H9 (cell line): ENCODE measurements at regions not wholly inside any gene's neighbourhood (a gene's known extent, or its start where the extent isn't known, plus 50 kb on each side); places are given as distances from the start of the nearest gene placed in this dataset.

ENCODE experiments used
- DNase-seq: peaks from one replicate; pipeline ENCODE4 v3.0.0-alpha.2; 2017
- H2AFZ ChIP-seq: one replicate; pipeline ENCODE4 v1.6.1; 2013; ENCODE audit warnings: mild to moderate bottlenecking, low read length, control low read depth, moderate library complexity
- H2AK5ac ChIP-seq: 2 replicates; pipeline ENCODE4 v1.6.1; 2013; ENCODE audit warnings: low read length, control low read depth, mixed read lengths; ENCODE audit not compliant: insufficient read length
- H2BK120ac ChIP-seq: one replicate; pipeline ENCODE4 v1.6.1; 2013; ENCODE audit warnings: low read depth, mild to moderate bottlenecking, low read length, control low read depth, inconsistent platforms; ENCODE audit not compliant: poor library complexity, severe bottlenecking
- H2BK12ac ChIP-seq: 2 replicates; pipeline ENCODE4 v1.6.1; 2013; ENCODE audit warnings: low read length, control low read depth, mixed read lengths, low read depth; ENCODE audit not compliant: insufficient read length
- H2BK15ac ChIP-seq: 2 replicates; pipeline ENCODE4 v1.6.1; 2013; ENCODE audit warnings: low read depth, low read length, control low read depth
- H2BK20ac ChIP-seq: one replicate; pipeline ENCODE4 v1.6.1; 2013; ENCODE audit warnings: low read depth, mild to moderate bottlenecking, low read length, control low read depth, inconsistent platforms; ENCODE audit not compliant: poor library complexity, severe bottlenecking
- H2BK5ac ChIP-seq: 2 replicates; pipeline ENCODE4 v1.6.1; 2013; ENCODE audit warnings: low read length, control low read depth, mixed read lengths; ENCODE audit not compliant: insufficient read length
- H3K14ac ChIP-seq: 2 replicates; pipeline ENCODE4 v1.6.1; 2013; ENCODE audit warnings: low read length, control low read depth; ENCODE audit not compliant: insufficient read depth
- H3K18ac ChIP-seq: 2 replicates; pipeline ENCODE4 v1.6.1; 2013; ENCODE audit warnings: low read depth, mild to moderate bottlenecking, mixed read lengths, low read length, control low read depth; ENCODE audit not compliant: insufficient read length
- H3K23ac ChIP-seq: 2 replicates; pipeline ENCODE4 v1.6.1; 2013; ENCODE audit warnings: low read length, control low read depth, mixed read lengths, low read depth; ENCODE audit not compliant: insufficient read length
- H3K23me2 ChIP-seq: 2 replicates; pipeline ENCODE4 v1.6.1; 2013; ENCODE audit warnings: low read depth, mild to moderate bottlenecking, mixed read lengths, low read length, control low read depth; ENCODE audit not compliant: insufficient read length, poor library complexity, severe bottlenecking
- H3K27ac ChIP-seq: 2 replicates; pipeline ENCODE4 v1.5.1; 2013; ENCODE audit warnings: low read length, control low read depth, mixed read lengths, low read depth; ENCODE audit not compliant: insufficient read length
- H3K27me3 ChIP-seq: 2 replicates; pipeline ENCODE4 v1.6.1; 2013; ENCODE audit warnings: low read length, control low read depth, inconsistent platforms; ENCODE audit not compliant: insufficient read depth
- H3K4ac ChIP-seq: 2 replicates; pipeline ENCODE4 v1.6.1; 2013; ENCODE audit warnings: low read depth, mild to moderate bottlenecking, control low read depth, inconsistent platforms, low read length, moderate library complexity
- H3K4me1 ChIP-seq: 2 replicates; pipeline ENCODE4 v1.6.1; 2013; ENCODE audit warnings: low read length, control low read depth, inconsistent platforms; ENCODE audit not compliant: insufficient read depth
- H3K4me2 ChIP-seq: 2 replicates; pipeline ENCODE4 v1.6.1; 2013; ENCODE audit warnings: low read length, control low read depth, mixed read lengths; ENCODE audit not compliant: insufficient read length, insufficient read depth
- H3K56ac ChIP-seq: 2 replicates; pipeline ENCODE4 v1.6.1; 2013; ENCODE audit warnings: low read depth, mild to moderate bottlenecking, mixed read lengths, low read length, control low read depth; ENCODE audit not compliant: insufficient read length
- H3K79me1 ChIP-seq: 2 replicates; pipeline ENCODE4 v1.6.1; 2013; ENCODE audit warnings: low read depth, mild to moderate bottlenecking, moderate library complexity, low read length, control low read depth, inconsistent platforms; ENCODE audit not compliant: insufficient read depth, poor library complexity, severe bottlenecking
- H3K79me2 ChIP-seq: 2 replicates; pipeline ENCODE4 v1.6.1; 2013; ENCODE audit warnings: low read length, control low read depth, inconsistent platforms; ENCODE audit not compliant: insufficient read depth
- H3K9ac ChIP-seq: 2 replicates; pipeline ENCODE4 v1.6.1; 2013; ENCODE audit warnings: low read length, control low read depth, mixed read lengths; ENCODE audit not compliant: insufficient read length; ENCODE audit errors: extremely low read depth
- H3K9me3 ChIP-seq: one replicate; pipeline ENCODE4 v1.6.1; 2013; ENCODE audit warnings: low read depth, low read length, inconsistent platforms; ENCODE audit not compliant: control insufficient read depth
- H3T11ph ChIP-seq: one replicate; pipeline ENCODE4 v1.6.1; 2013; ENCODE audit warnings: mild to moderate bottlenecking, low read length, control low read depth, inconsistent platforms
- H4K20me1 ChIP-seq: one replicate; pipeline ENCODE4 v1.6.1; 2013; ENCODE audit not compliant: control insufficient read depth, insufficient read length, insufficient read depth
- H4K5ac ChIP-seq: 2 replicates; pipeline ENCODE4 v1.6.1; 2013; ENCODE audit warnings: low read depth, mild to moderate bottlenecking, mixed read lengths, low read length, control low read depth; ENCODE audit not compliant: insufficient read length
- H4K8ac ChIP-seq: replicated peaks from 2 replicates; pipeline ENCODE4 v1.6.1; 2013; ENCODE audit warnings: low read length, control low read depth, mixed read lengths, low read depth; ENCODE audit not compliant: insufficient read length
- H4K91ac ChIP-seq: 2 replicates; pipeline ENCODE4 v1.6.1; 2013; ENCODE audit warnings: low read depth, mild to moderate bottlenecking, moderate library complexity, mixed read lengths, low read length, control low read depth; ENCODE audit not compliant: insufficient read length
- H3K27ac Mint-ChIP-seq, 3 experiments: 2 replicates in 2 of 3; 3 replicates in 1 of 3; pipeline ENCODE4 v1.8.0; 2020 to 2021; ENCODE audit warnings: mixed read lengths in 3 of 3, mild to moderate bottlenecking in 1 of 3, moderate library complexity in 1 of 3
- H3K27me3 Mint-ChIP-seq: 2 replicates; pipeline ENCODE4 v1.8.0; 2021; ENCODE audit warnings: low read depth, mild to moderate bottlenecking, moderate library complexity, mixed read lengths
- H3K36me3 Mint-ChIP-seq, 3 experiments: 2 replicates in 2 of 3; 3 replicates in 1 of 3; pipeline ENCODE4 v1.8.0; 2020 to 2021; ENCODE audit warnings: low read depth in 3 of 3, mixed read lengths in 3 of 3; ENCODE audit not compliant: insufficient read depth in 1 of 3
- H3K4me1 Mint-ChIP-seq, 2 experiments: 2 replicates each; pipeline ENCODE4 v1.8.0; 2020; ENCODE audit warnings: mixed read lengths in 2 of 2
- H3K4me3 Mint-ChIP-seq, 2 experiments: 2 replicates in 1 of 2; 3 replicates in 1 of 2; pipeline ENCODE4 v1.8.0; 2020 to 2021; ENCODE audit warnings: mild to moderate bottlenecking in 2 of 2, mixed read lengths in 2 of 2, moderate library complexity in 1 of 2
- H3K9me3 Mint-ChIP-seq, 2 experiments: 2 replicates in 1 of 2; 3 replicates in 1 of 2; pipeline ENCODE4 v1.8.0; 2020; ENCODE audit warnings: mild to moderate bottlenecking in 2 of 2, mixed read lengths in 2 of 2, moderate library complexity in 1 of 2
- CTCF ChIP-seq: fragments of 200-600 bp; sonication (generic); conservative IDR thresholded peaks from 3 replicates; pipeline ENCODE4 v1.8.0; 2021; ENCODE audit warnings: antibody characterized with exemption, mild to moderate bottlenecking
- WGBS: extraction: QIAGEN DNeasy Blood & Tissue Kit; methylation state at CpG from one replicate; pipeline ENCODE4 v1.1.7; 2013; ENCODE audit warnings: missing lambda C conversion rate, low lambda C conversion rate, mixed read lengths; ENCODE audit not compliant: insufficient read length; ENCODE audit errors: extremely low coverage; 5-methylcytosine and 5-hydroxymethylcytosine counted together

GRCh38 chr7:145633513-145633912 is 483.1 kb upstream of the CNTNAP2 start:
- Mint-ChIP-seq H3K4me1 (no peaks in the 10 kb centered on the region), H3K27me3 (no peaks in the 10 kb centered on the region), H3K4me3 (no peak overlapping the region), H3K36me3 (no peaks in the 10 kb centered on the region; a peak in 1 of 7 replicates), H3K9me3 (no peaks in the 10 kb centered on the region; a peak in 1 of 5 replicates), H3K27ac (no peak overlapping the region)
- Histone ChIP-seq H3K14ac (no peak overlapping the region), H4K20me1 (no peaks in the 10 kb centered on the region), H2BK120ac (no peak overlapping the region), H3K9me3 (no peaks in the 10 kb centered on the region), H2BK20ac (no peak overlapping the region), H2AK5ac (no peak overlapping the region), H3K23me2 (no peaks in the 10 kb centered on the region), H3K56ac (no peak overlapping the region), H3K4me2 (no peak overlapping the region), H3K4me1 (no peaks in the 10 kb centered on the region), H3K4ac (no peak overlapping the region), H4K91ac (no peak overlapping the region), H3K27ac (no peak overlapping the region), H3K79me2 (no peaks in the 10 kb centered on the region), H3K27me3 (no peaks in the 10 kb centered on the region), H3K18ac (no peak overlapping the region), H3T11ph (no peak overlapping the region), H3K23ac (no peak overlapping the region), H4K5ac (no peak overlapping the region), H2BK15ac (no peak overlapping the region), H4K8ac (no peak overlapping the region), H3K9ac (no peak overlapping the region), H3K79me1 (no peaks in the 10 kb centered on the region), H2BK12ac (no peak overlapping the region), H2BK5ac (no peak overlapping the region), H2AFZ (no peak overlapping the region)
- no CpG with 5 or more reads among the region's 2 CpGs for WGBS
- no peak for TF ChIP-seq CTCF
- DNase-seq = no peak
